ENCODE measurements at regions not wholly inside any gene's neighbourhood (a gene's known extent, or its start where the extent isn't known, plus 50 kb on each side); places are given as distances from the start of the nearest gene placed in this dataset.

DNA sequence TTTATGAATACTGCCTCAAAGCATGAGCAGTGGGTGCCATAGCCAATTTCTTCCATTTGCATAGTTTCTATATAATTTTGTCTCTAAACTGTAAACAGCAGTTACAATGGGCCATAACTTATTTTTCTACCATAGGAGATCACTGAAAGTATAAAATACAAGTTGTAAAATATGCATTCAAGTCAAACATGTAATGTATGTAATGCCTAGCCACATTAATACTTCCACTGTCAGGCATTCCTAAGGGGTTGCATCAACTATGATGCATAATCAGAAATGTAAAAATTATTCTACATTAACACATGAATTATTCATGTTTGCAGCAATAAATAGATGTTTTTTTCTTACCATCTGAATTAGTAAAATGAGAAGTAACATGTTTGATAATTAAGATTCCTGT is 560.3 kb upstream of the ZP4 start:
- TF ChIP-seq POLR2A (IDR thresholded peaks at IDR 0.05) = no peak
- TF ChIP-seq, protein P1, sequence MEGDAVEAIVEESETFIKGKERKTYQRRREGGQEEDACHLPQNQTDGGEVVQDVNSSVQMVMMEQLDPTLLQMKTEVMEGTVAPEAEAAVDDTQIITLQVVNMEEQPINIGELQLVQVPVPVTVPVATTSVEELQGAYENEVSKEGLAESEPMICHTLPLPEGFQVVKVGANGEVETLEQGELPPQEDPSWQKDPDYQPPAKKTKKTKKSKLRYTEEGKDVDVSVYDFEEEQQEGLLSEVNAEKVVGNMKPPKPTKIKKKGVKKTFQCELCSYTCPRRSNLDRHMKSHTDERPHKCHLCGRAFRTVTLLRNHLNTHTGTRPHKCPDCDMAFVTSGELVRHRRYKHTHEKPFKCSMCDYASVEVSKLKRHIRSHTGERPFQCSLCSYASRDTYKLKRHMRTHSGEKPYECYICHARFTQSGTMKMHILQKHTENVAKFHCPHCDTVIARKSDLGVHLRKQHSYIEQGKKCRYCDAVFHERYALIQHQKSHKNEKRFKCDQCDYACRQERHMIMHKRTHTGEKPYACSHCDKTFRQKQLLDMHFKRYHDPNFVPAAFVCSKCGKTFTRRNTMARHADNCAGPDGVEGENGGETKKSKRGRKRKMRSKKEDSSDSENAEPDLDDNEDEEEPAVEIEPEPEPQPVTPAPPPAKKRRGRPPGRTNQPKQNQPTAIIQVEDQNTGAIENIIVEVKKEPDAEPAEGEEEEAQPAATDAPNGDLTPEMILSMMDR (IDR thresholded peaks at IDR 0.05) = no peak
